ENCODE measurements at regions not wholly inside any gene's neighbourhood (a gene's known extent, or its start where the extent isn't known, plus 50 kb on each side); places are given as distances from the start of the nearest gene placed in this dataset.

- H3K27ac ChIP-seq, result no peak overlapping the region
- TF ChIP-seq ZFX (IDR thresholded peaks at IDR 0.05), result no peak
- TF ChIP-seq, protein P1, sequence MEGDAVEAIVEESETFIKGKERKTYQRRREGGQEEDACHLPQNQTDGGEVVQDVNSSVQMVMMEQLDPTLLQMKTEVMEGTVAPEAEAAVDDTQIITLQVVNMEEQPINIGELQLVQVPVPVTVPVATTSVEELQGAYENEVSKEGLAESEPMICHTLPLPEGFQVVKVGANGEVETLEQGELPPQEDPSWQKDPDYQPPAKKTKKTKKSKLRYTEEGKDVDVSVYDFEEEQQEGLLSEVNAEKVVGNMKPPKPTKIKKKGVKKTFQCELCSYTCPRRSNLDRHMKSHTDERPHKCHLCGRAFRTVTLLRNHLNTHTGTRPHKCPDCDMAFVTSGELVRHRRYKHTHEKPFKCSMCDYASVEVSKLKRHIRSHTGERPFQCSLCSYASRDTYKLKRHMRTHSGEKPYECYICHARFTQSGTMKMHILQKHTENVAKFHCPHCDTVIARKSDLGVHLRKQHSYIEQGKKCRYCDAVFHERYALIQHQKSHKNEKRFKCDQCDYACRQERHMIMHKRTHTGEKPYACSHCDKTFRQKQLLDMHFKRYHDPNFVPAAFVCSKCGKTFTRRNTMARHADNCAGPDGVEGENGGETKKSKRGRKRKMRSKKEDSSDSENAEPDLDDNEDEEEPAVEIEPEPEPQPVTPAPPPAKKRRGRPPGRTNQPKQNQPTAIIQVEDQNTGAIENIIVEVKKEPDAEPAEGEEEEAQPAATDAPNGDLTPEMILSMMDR (conservative IDR thresholded peaks at IDR 0.05), result no peak
Measured at GRCh38 chr4:24408640-24409039, 175.7 kb downstream of the DHX15 start.

DNA sequence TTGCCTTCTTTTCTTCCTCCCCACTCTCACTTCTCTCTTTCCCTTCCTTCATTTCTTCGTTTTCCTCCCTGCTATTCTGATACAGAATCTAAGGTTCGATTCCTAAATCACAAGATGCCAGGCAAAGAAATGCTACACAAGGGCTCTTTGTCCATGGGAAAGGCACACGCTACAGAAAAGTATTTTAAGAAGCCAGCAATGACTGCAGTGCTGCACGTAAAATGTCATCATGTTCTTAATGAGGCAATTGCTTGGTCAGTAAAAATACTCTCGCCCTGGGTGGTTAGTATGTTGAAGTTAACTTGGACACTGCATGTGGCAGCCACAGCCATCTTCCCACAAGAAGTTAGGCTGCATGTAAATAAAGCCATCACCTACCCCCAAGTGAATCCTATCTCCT is 178.4 kb downstream of the DHX15 start:
- TF ChIP-seq, protein P1 (conservative IDR thresholded peaks at IDR 0.05), result no peak
- TF ChIP-seq ZFX (IDR thresholded peaks at IDR 0.05), result no peak
- no peak overlapping the region for H3K27ac ChIP-seq

DNA sequence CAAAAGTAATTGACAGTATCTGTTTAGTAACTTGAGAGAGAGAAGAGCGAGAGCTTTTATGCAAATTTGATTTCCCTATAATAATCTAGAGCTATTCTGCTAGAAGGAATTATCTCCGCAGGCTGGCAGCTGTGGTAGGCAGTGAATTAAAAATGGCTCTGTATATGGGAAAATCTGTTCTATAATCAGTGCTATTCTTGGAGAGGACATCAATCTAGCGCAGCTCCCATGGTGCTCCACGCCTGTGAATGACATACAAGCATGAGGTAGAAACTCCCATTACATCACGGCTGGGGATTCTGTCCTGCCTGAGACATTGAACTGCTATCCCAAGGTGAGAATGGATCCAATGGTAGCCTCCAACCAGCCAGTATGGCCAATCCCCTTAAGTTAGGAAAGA is 179.0 kb downstream of the DHX15 start:
- no peak for TF ChIP-seq ZFX (IDR thresholded peaks at IDR 0.05)
- TF ChIP-seq, protein P1 (conservative IDR thresholded peaks at IDR 0.05), result no peak
- H3K27ac ChIP-seq, result no peak overlapping the region

DNA sequence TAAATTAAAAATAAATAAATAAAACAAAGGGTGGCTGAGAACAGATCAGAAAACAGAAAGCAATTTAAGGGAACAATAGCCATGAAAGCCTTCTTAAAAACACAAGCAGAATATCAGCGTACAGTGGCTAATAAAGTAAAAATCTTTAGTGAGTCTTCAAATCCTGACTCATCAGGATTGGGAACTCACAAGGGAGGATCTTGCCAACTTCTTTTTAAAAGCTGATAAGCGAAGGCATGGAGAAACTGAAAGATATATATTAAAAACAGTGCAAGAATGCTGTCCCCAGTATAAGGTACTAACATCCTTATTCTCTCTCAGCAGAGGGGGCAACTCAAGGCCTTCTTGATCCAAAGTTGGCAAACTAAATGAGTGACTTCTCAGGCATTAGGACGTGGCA is 180.1 kb downstream of the DHX15 start:
- no peak overlapping the region for H3K27ac ChIP-seq
- TF ChIP-seq, protein P1 (conservative IDR thresholded peaks at IDR 0.05), result no peak
- TF ChIP-seq ZFX (IDR thresholded peaks at IDR 0.05), result no peak

GRCh38 chr4:24403265-24403664 is 181.1 kb downstream of the DHX15 start:
- H3K27ac ChIP-seq, result no peak overlapping the region
- no peak for TF ChIP-seq ZFX (IDR thresholded peaks at IDR 0.05)
- TF ChIP-seq, protein P1 (conservative IDR thresholded peaks at IDR 0.05), result no peak

DNA sequence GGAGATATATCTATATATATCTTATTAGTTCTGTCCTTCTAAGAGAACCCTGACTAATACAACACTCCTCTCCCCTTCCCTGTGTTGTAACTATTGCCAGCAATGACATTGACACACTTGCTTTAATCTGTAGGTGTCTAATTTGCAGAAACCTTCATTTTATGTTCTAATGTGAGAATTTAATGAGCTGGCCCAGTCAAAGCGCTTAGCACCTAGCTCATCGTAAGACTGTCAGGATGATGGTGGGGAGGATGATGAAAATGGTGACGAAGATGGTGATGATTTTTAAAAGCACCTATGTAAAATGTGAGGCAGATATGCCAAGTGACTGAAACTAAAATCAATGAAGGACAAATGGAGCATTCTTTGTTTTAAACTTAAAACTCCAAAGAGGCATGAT is 183.8 kb downstream of the DHX15 start:
- TF ChIP-seq ZFX (IDR thresholded peaks at IDR 0.05), result no peak
- TF ChIP-seq, protein P1 (conservative IDR thresholded peaks at IDR 0.05), result no peak

DNA sequence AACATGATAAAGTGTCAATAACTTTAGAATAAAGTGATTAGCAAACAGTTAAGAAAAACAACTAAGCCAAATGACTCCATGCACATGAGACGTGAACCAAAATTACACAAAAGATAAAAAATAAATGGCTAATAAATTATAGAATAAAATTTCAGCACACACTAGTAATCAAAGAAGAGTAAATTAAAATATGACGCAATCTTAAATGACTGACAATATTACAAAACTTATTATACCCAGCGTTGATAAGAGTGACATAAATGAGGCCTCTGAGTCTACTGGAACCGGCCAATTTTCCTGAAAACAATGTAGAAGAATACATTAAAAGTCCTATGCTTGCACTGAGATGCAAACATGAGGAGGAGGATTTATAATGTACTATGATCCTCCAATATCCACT is 187.4 kb downstream of the DHX15 start:
- no peak overlapping the region for H3K27ac ChIP-seq
- TF ChIP-seq ZFX (IDR thresholded peaks at IDR 0.05), result no peak
- TF ChIP-seq, protein P1 (conservative IDR thresholded peaks at IDR 0.05), result no peak

More for the DNA sequence above, 183.8 kb downstream of the DHX15 start:
- H3K27ac ChIP-seq, result no peak overlapping the region
